PC-3 (cell line): ENCODE measurements at regions not wholly inside any gene's neighbourhood (a gene's known extent, or its start where the extent isn't known, plus 50 kb on each side); places are given as distances from the start of the nearest gene placed in this dataset.

ENCODE experiments used
- ATAC-seq: fragments of 200-7000 bp; cut with Tn5 transposase; 2 replicates; pipeline ENCODE4 v1.9.1; 2020; ENCODE audit warnings: mild to moderate bottlenecking, moderate library complexity
- BruUV-seq: library from RNA; stranded (reverse); fragments of 400-500 nt; replicated peaks from 2 replicates; lab custom pipeline; 2021; lab: Mats Ljungman, UMichigan
- CTCF ChIA-PET: fragments of 300-600 bp; sonication (Branson Sonifier 250); formaldehyde crosslinking; loops from one replicate; lab custom pipeline; 2022; ENCODE audit warnings: antibody characterized with exemption; lab: Charles Lee
- POLR2A ChIA-PET: fragments of 300-600 bp; sonication (Branson Sonifier 250); formaldehyde crosslinking; loops from one replicate; lab custom pipeline; 2022; ENCODE audit warnings: antibody characterized with exemption; ENCODE audit not compliant: unreplicated experiment; lab: Charles Lee
- DNase-seq: peaks from one replicate; pipeline ENCODE4 v3.0.0-alpha.2; 2015
- H2AFZ ChIP-seq: fragments of 300-600 bp; sonication (generic); 2 replicates; pipeline ENCODE4 v1.6.0; 2016; ENCODE audit warnings: antibody characterized with exemption, low read length
- H3F3A ChIP-seq: fragments of 300-600 bp; sonication (generic); one replicate; pipeline ENCODE4 v1.6.0; 2017; ENCODE audit warnings: antibody characterized with exemption, low read length, control low read depth, mild to moderate bottlenecking; ENCODE audit not compliant: unreplicated experiment
- H3K27ac ChIP-seq: fragments of 300-600 bp; sonication (generic); 2 replicates; pipeline ENCODE4 v1.5.1; 2016; ENCODE audit warnings: mild to moderate bottlenecking, low read length
- H3K27me3 ChIP-seq: fragments of 300-600 bp; sonication (generic); 2 replicates; pipeline ENCODE4 v1.6.1; 2016; ENCODE audit warnings: low read length, mixed read lengths
- H3K36me3 ChIP-seq: fragments of 300-600 bp; sonication (generic); 2 replicates; pipeline ENCODE4 v1.6.1; 2016; ENCODE audit warnings: low read depth, mixed run types, low read length, mixed read lengths
- H3K4me1 ChIP-seq: fragments of 300-600 bp; sonication (generic); 2 replicates; pipeline ENCODE4 v1.5.1; 2016; ENCODE audit warnings: low read length; ENCODE audit not compliant: insufficient read depth
- H3K4me2 ChIP-seq: fragments of 300-600 bp; sonication (generic); 2 replicates; pipeline ENCODE4 v1.6.0; 2016; ENCODE audit warnings: low read length
- H3K4me3 ChIP-seq: fragments of 300-600 bp; sonication (generic); 2 replicates; pipeline ENCODE4 v1.5.1; 2016; ENCODE audit warnings: mild to moderate bottlenecking, low read length, mixed read lengths
- H3K79me2 ChIP-seq: fragments of 300-600 bp; sonication (generic); 2 replicates; pipeline ENCODE4 v1.6.1; 2017; ENCODE audit warnings: low read length, mixed read lengths
- H3K9ac ChIP-seq: fragments of 300-600 bp; sonication (generic); 2 replicates; pipeline ENCODE4 v1.6.0; 2016; ENCODE audit warnings: mild to moderate bottlenecking, low read length
- H3K9me2 ChIP-seq: fragments of 300-600 bp; sonication (generic); replicated peaks from 2 replicates; pipeline ENCODE4 v1.6.1; 2016; ENCODE audit warnings: mixed run types, low read length, mixed read lengths
- H3K9me3 ChIP-seq: fragments of 300-600 bp; sonication (generic); 2 replicates; pipeline ENCODE4 v1.6.1; 2016; ENCODE audit warnings: low read length, mixed read lengths
- H4K20me1 ChIP-seq: fragments of 300-600 bp; sonication (generic); 2 replicates; pipeline ENCODE4 v1.6.1; 2016; ENCODE audit warnings: low read length, mixed read lengths
- EZH2 ChIP-seq: fragments of 300-600 bp; sonication (generic); IDR thresholded peaks from one replicate; pipeline ENCODE4 v1.6.1; 2017; ENCODE audit warnings: antibody characterized with exemption, mild to moderate bottlenecking, low read length; ENCODE audit not compliant: unreplicated experiment
- EZH2phosphoT487 ChIP-seq: fragments of 300-600 bp; sonication (generic); IDR thresholded peaks from 2 replicates; pipeline ENCODE4 v1.6.1; 2018; ENCODE audit warnings: mild to moderate bottlenecking, antibody characterized with exemption, low read length, borderline replicate concordance
- intact Hi-C: fragments of 100-400 bp; cut with micrococcal nuclease; formaldehyde crosslinking; loops from 2 replicates; pipeline ENCODE4 v1.9.0; 2023
- TF ChIP-seq, protein P1 (sequence below): fragments of 300-600 bp; sonication (generic); conservative IDR thresholded peaks from 2 replicates; pipeline ENCODE4 v1.5.1; 2017; ENCODE audit warnings: antibody characterized with exemption, low read depth, mild to moderate bottlenecking, low read length

DNA sequence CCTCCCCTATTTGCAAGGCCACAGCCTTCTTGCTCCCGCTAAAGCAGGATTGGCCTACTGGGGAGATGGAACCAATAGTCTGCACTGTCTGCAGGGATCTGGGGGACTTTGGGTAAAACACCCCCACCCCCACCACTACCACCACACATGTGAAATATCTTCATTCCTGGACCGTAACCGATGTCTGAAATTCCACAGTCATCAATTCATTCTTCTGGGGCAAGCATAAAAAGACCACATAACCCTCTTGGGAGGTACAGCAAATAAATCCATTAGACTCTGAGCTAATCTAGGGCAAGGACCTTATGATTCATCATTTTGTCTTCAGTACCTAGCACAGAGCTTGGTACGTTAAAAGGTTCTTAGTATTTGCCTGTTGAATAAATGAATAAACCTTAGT, 307.8 kb downstream of the GPAM start:
- Histone ChIP-seq H3K27me3 (no peaks in the 10 kb centered on the region), H3K4me3 (no peak overlapping the region), H4K20me1 (no peaks in the 10 kb centered on the region), H3K27ac (no peak overlapping the region), H3K9ac (no peak overlapping the region), H3K9me2 (no peaks in the 10 kb centered on the region), H3K4me1 (no peaks in the 10 kb centered on the region), H3K36me3 (no peaks in the 10 kb centered on the region), H3K79me2 (no peaks in the 10 kb centered on the region), H2AFZ (no peak overlapping the region), H3K9me3 (no peaks in the 10 kb centered on the region), H3F3A (no peaks in the 10 kb centered on the region), H3K4me2 (no peak overlapping the region)
- intact Hi-C loops: no loop called here
- TF ChIP-seq, protein P1, sequence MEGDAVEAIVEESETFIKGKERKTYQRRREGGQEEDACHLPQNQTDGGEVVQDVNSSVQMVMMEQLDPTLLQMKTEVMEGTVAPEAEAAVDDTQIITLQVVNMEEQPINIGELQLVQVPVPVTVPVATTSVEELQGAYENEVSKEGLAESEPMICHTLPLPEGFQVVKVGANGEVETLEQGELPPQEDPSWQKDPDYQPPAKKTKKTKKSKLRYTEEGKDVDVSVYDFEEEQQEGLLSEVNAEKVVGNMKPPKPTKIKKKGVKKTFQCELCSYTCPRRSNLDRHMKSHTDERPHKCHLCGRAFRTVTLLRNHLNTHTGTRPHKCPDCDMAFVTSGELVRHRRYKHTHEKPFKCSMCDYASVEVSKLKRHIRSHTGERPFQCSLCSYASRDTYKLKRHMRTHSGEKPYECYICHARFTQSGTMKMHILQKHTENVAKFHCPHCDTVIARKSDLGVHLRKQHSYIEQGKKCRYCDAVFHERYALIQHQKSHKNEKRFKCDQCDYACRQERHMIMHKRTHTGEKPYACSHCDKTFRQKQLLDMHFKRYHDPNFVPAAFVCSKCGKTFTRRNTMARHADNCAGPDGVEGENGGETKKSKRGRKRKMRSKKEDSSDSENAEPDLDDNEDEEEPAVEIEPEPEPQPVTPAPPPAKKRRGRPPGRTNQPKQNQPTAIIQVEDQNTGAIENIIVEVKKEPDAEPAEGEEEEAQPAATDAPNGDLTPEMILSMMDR: no peak
- TF ChIP-seq EZH2 (no peak), EZH2phosphoT487 (no peak)
- DNase-seq (no peak), ATAC-seq (no peak)
- no TSS peak for BruUV-seq
- POLR2A ChIA-PET: no interaction called here
- CTCF ChIA-PET: no interaction called here

DNA sequence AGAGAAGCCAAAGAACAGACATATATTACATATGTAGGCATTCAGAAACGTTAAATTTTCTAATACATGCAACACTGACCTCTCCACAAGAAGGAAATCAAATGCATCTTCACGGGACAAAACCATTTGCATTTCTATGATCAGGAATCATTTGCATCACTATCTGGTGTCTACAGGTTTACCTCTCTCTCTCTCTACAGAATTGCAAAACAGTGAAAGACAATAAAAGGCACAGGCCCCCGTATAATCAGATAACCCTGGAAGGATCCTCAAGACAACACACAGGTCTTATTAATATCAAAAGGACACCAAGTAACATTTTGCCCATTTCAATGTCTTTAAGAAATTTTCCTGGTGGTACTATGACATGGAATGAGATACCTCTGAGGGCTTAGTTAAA, 306.3 kb downstream of the GPAM start:
- no peak overlapping the region for H3K4me2 ChIP-seq
- CTCF ChIA-PET: no interaction called here

GRCh38 chr10:111879969-111880368, 303.6 kb downstream of the GPAM start:
- no peaks in the 10 kb centered on the region for H3F3A ChIP-seq

More for the DNA sequence above, 306.3 kb downstream of the GPAM start:
- H3K4me1 ChIP-seq: no peaks in the 10 kb centered on the region
- H3K27ac ChIP-seq: no peak overlapping the region
- H3K79me2 ChIP-seq: no peaks in the 10 kb centered on the region
- no peaks in the 10 kb centered on the region for H4K20me1 ChIP-seq
- no peak for DNase-seq
- POLR2A ChIA-PET: no interaction called here
- no peaks in the 10 kb centered on the region for H3K9me2 ChIP-seq
- BruUV-seq: no TSS peak
- H2AFZ ChIP-seq: no peak overlapping the region
- no peak overlapping the region for H3K4me3 ChIP-seq
- H3K36me3 ChIP-seq: no peaks in the 10 kb centered on the region
- H3K9me3 ChIP-seq: no peaks in the 10 kb centered on the region
- H3F3A ChIP-seq: no peaks in the 10 kb centered on the region
- ATAC-seq: no peak
- intact Hi-C loops: no loop called here
- H3K9ac ChIP-seq: no peak overlapping the region
- H3K27me3 ChIP-seq: no peaks in the 10 kb centered on the region
- TF ChIP-seq EZH2: no peak
- TF ChIP-seq, protein P1: no peak
- TF ChIP-seq EZH2phosphoT487: no peak

More at GRCh38 chr10:111879969-111880368, 303.6 kb downstream of the GPAM start:
- TF ChIP-seq EZH2phosphoT487: no peak
- no peak for TF ChIP-seq EZH2
- TF ChIP-seq, protein P1: no peak
- DNase-seq: no peak
- ChIA-PET CTCF (no interaction called here), POLR2A (no interaction called here)
- no peak overlapping the region for H3K27ac ChIP-seq
- no peaks in the 10 kb centered on the region for H3K9me2 ChIP-seq
- no peaks in the 10 kb centered on the region for H3K36me3 ChIP-seq
- no peak overlapping the region for H3K9ac ChIP-seq
- no peaks in the 10 kb centered on the region for H3K79me2 ChIP-seq
- no peaks in the 10 kb centered on the region for H3K27me3 ChIP-seq
- intact Hi-C loops: no loop called here
- H3K9me3 ChIP-seq: no peaks in the 10 kb centered on the region
- no peaks in the 10 kb centered on the region for H4K20me1 ChIP-seq
- ATAC-seq: no peak
- H2AFZ ChIP-seq: no peak overlapping the region
- no peak overlapping the region for H3K4me3 ChIP-seq
- no TSS peak for BruUV-seq
- H3K4me2 ChIP-seq: no peak overlapping the region
- no peaks in the 10 kb centered on the region for H3K4me1 ChIP-seq
